GM19043 (cell line): ENCODE measurements at regions not wholly inside any gene's neighbourhood (a gene's known extent, or its start where the extent isn't known, plus 50 kb on each side); places are given as distances from the start of the nearest gene placed in this dataset.

ENCODE experiments used
- ATAC-seq: cut with Tn5 transposase; IDR thresholded peaks from one replicate; pipeline ENCODE4 v1.9.1; 2021; ENCODE audit warnings: low read depth; ENCODE audit not compliant: unreplicated experiment

- no peak for ATAC-seq
These were observed 361.2 kb downstream of the RNF144B start for GRCh38 chr6:18748314-18748713.

GRCh38 chr6:18752278-18753068 lies 365.3 kb downstream of the RNF144B start:
- no peak for ATAC-seq

GRCh38 chr6:18753076-18753475 lies 365.9 kb downstream of the RNF144B start:
- ATAC-seq: no peak

GRCh38 chr6:18763086-18763485 lies 375.9 kb downstream of the RNF144B start:
- no peak for ATAC-seq

- ATAC-seq: no peak
These were observed 397.6 kb downstream of the RNF144B start for GRCh38 chr6:18784794-18785193.

- ATAC-seq: no peak
These were observed 398.8 kb downstream of the RNF144B start for GRCh38 chr6:18785810-18786490.

GRCh38 chr6:18792866-18793265 lies 405.7 kb downstream of the RNF144B start:
- ATAC-seq: no peak

- no peak for ATAC-seq
These were observed 408.6 kb downstream of the RNF144B start for GRCh38 chr6:18795726-18796125.

- no peak for ATAC-seq
These were observed 433.6 kb downstream of the RNF144B start for GRCh38 chr6:18820725-18821124.

GRCh38 chr6:18823782-18824386 lies 436.7 kb downstream of the RNF144B start:
- ATAC-seq: no peak

GRCh38 chr6:18829272-18829870 lies 442.2 kb downstream of the RNF144B start:
- ATAC-seq: no peak

GRCh38 chr6:18835976-18836375 lies 448.8 kb downstream of the RNF144B start:
- no peak for ATAC-seq

GRCh38 chr6:18837013-18837412 lies 449.9 kb downstream of the RNF144B start:
- ATAC-seq: no peak

- ATAC-seq: no peak
These were observed 455.4 kb downstream of the RNF144B start for GRCh38 chr6:18842534-18842933.

- no peak for ATAC-seq
These were observed 458.7 kb downstream of the RNF144B start for GRCh38 chr6:18845896-18846295.

- ATAC-seq: no peak
These were observed 459.2 kb downstream of the RNF144B start for GRCh38 chr6:18846327-18846726.

- ATAC-seq: no peak
These were observed 474.1 kb downstream of the RNF144B start for GRCh38 chr6:18861204-18861603.

GRCh38 chr6:18883268-18883667 lies 496.1 kb downstream of the RNF144B start:
- ATAC-seq: no peak

- no peak for ATAC-seq
These were observed 496.7 kb downstream of the RNF144B start for GRCh38 chr6:18883851-18884250.

- ATAC-seq: no peak
These were observed 506.6 kb downstream of the RNF144B start for GRCh38 chr6:18893540-18894269.

GRCh38 chr6:18897350-18897749 lies 510.2 kb downstream of the RNF144B start:
- ATAC-seq: no peak
